NOMO-1 treated with dmso at 0.1 percent for 144 hours (cell line): ENCODE measurements at regions not wholly inside any gene's neighbourhood (a gene's known extent, or its start where the extent isn't known, plus 50 kb on each side); places are given as distances from the start of the nearest gene placed in this dataset.
"Not testable (repeated sequence)": the region's sequence is repeated elsewhere in the genome, so short reads cannot be mapped to it uniquely, and the experiment has no call there.

Experiments used
- DNase-seq: peaks from one replicate; lab custom pipeline; 2025; ENCODE audit not compliant: unreplicated experiment; lab: John Stamatoyannopoulos, UW

GRCh38 chr9:86629530-86629929, 275.3 kb upstream of the TUT7 start:
- no peak for DNase-seq

GRCh38 chr9:86626802-86627201, 272.6 kb upstream of the TUT7 start:
- DNase-seq: no peak

GRCh38 chr9:86624630-86625029, 270.4 kb upstream of the TUT7 start:
- DNase-seq: no peak

GRCh38 chr9:86614871-86615849, 260.9 kb upstream of the TUT7 start:
- DNase-seq: no peak

- no peak for DNase-seq
Observed at GRCh38 chr9:86613943-86614342, 259.7 kb upstream of the TUT7 start.

- not testable (repeated sequence) for DNase-seq
Observed at GRCh38 chr9:86611534-86611933, 257.3 kb upstream of the TUT7 start.

GRCh38 chr9:86605303-86605702, 251.1 kb upstream of the TUT7 start:
- DNase-seq: no peak

GRCh38 chr9:86604741-86605140, 250.5 kb upstream of the TUT7 start:
- DNase-seq: no peak

GRCh38 chr9:86602715-86603114, 248.5 kb upstream of the TUT7 start:
- DNase-seq: no peak

GRCh38 chr9:86601697-86602096, 247.5 kb upstream of the TUT7 start:
- no peak for DNase-seq

GRCh38 chr9:86600977-86601376, 246.8 kb upstream of the TUT7 start:
- DNase-seq: no peak

- DNase-seq: no peak
Observed at GRCh38 chr9:86600291-86600690, 246.1 kb upstream of the TUT7 start.

- no peak for DNase-seq
Observed at GRCh38 chr9:86599561-86599960, 245.4 kb upstream of the TUT7 start.

- DNase-seq: no peak
Observed at GRCh38 chr9:86598411-86599239, 244.4 kb upstream of the TUT7 start.

- DNase-seq: no peak
Observed at GRCh38 chr9:86594724-86595123, 240.5 kb upstream of the TUT7 start.

GRCh38 chr9:86591472-86591871, 237.3 kb upstream of the TUT7 start:
- no peak for DNase-seq

- DNase-seq: no peak
Observed at GRCh38 chr9:86589730-86590129, 235.5 kb upstream of the TUT7 start.

- DNase-seq: no peak
Observed at GRCh38 chr9:86589273-86589672, 235.1 kb upstream of the TUT7 start.

GRCh38 chr9:86586144-86586494, 231.9 kb upstream of the TUT7 start:
- no peak for DNase-seq

- no peak for DNase-seq
Observed at GRCh38 chr9:86585422-86586143, 231.4 kb upstream of the TUT7 start.

GRCh38 chr9:86580688-86581087, 226.5 kb upstream of the TUT7 start:
- no peak for DNase-seq
